Calu3 (cell line): ENCODE measurements at regions not wholly inside any gene's neighbourhood (a gene's known extent, or its start where the extent isn't known, plus 50 kb on each side); places are given as distances from the start of the nearest gene placed in this dataset.

Experiments
- BruUV-seq: library from RNA; stranded (reverse); fragments of 400-500 nt; replicated peaks from 2 replicates; lab custom pipeline; 2021; lab: Mats Ljungman, UMichigan
- CTCF ChIA-PET: fragments of 300-600 bp; sonication (Branson Sonifier 250); formaldehyde crosslinking; loops from one replicate; lab custom pipeline; 2022; ENCODE audit warnings: antibody characterized with exemption; lab: Charles Lee
- DNase-seq: peaks from one replicate; pipeline ENCODE4 v3.0.0; 2022
- H3K27ac Mint-ChIP-seq: one replicate; pipeline ENCODE4 v1.8.0; 2022; ENCODE audit warnings: mixed read lengths; ENCODE audit not compliant: unreplicated experiment
- H3K27me3 Mint-ChIP-seq: one replicate; pipeline ENCODE4 v1.8.0; 2022; ENCODE audit warnings: mixed read lengths; ENCODE audit not compliant: unreplicated experiment
- H3K36me3 Mint-ChIP-seq: one replicate; pipeline ENCODE4 v1.8.0; 2022; ENCODE audit warnings: mild to moderate bottlenecking, moderate library complexity, mixed read lengths; ENCODE audit not compliant: insufficient read depth, unreplicated experiment
- H3K4me1 Mint-ChIP-seq: one replicate; pipeline ENCODE4 v1.8.0; 2022; ENCODE audit warnings: mild to moderate bottlenecking, low read depth, mixed read lengths; ENCODE audit not compliant: unreplicated experiment
- H3K4me3 Mint-ChIP-seq: one replicate; pipeline ENCODE4 v1.8.0; 2022; ENCODE audit warnings: mild to moderate bottlenecking, low read depth, moderate library complexity, mixed read lengths; ENCODE audit not compliant: unreplicated experiment
- H3K9me3 Mint-ChIP-seq: one replicate; pipeline ENCODE4 v1.8.0; 2022; ENCODE audit warnings: low read depth, mixed read lengths; ENCODE audit not compliant: unreplicated experiment
- CTCF ChIP-seq: fragments of 200-600 bp; IDR thresholded peaks from one replicate; pipeline ENCODE4 v1.8.0; 2022; ENCODE audit warnings: antibody characterized with exemption; ENCODE audit not compliant: unreplicated experiment
- intact Hi-C: fragments of 100-400 bp; cut with micrococcal nuclease; formaldehyde crosslinking; loops from one replicate; pipeline ENCODE4 v1.10.0; 2022; ENCODE audit not compliant: unreplicated experiment

GRCh38 chr4:142913034-142913433, 66.9 kb upstream of the INPP4B start:
- Mint-ChIP-seq H3K27me3 (no peaks in the 10 kb centered on the region), H3K27ac (no peak overlapping the region), H3K4me3 (no peak overlapping the region), H3K36me3 (no peaks in the 10 kb centered on the region), H3K4me1 (no peaks in the 10 kb centered on the region), H3K9me3 (no peaks in the 10 kb centered on the region)
- no peak for DNase-seq
- BruUV-seq: no TSS peak
- CTCF ChIA-PET: no interaction called here
- intact Hi-C loops: no loop called here
- TF ChIP-seq CTCF: no peak

GRCh38 chr4:142913461-142914030, 67.4 kb upstream of the INPP4B start:
- BruUV-seq: no TSS peak
- H3K4me1 Mint-ChIP-seq: no peaks in the 10 kb centered on the region
- H3K9me3 Mint-ChIP-seq: no peaks in the 10 kb centered on the region
- CTCF ChIA-PET: no interaction called here
- H3K27me3 Mint-ChIP-seq: no peaks in the 10 kb centered on the region
- no peak for DNase-seq
- no peaks in the 10 kb centered on the region for H3K36me3 Mint-ChIP-seq
- no peak overlapping the region for H3K4me3 Mint-ChIP-seq
- intact Hi-C loops: no loop called here
- H3K27ac Mint-ChIP-seq: no peak overlapping the region
- no peak for TF ChIP-seq CTCF

- TF ChIP-seq CTCF: no peak
- no TSS peak for BruUV-seq
- H3K27ac Mint-ChIP-seq: no peak overlapping the region
- CTCF ChIA-PET: interaction anchor here (0.7 kb wide), 1 partner anchor 1095 kb away, joined by 4 read pairs; no protein-coding TSS in a partner anchor
- DNase-seq: no peak
- intact Hi-C loops: no loop called here
- no peaks in the 10 kb centered on the region for H3K36me3 Mint-ChIP-seq
- no peaks in the 10 kb centered on the region for H3K4me1 Mint-ChIP-seq
- no peaks in the 10 kb centered on the region for H3K27me3 Mint-ChIP-seq
- no peak overlapping the region for H3K4me3 Mint-ChIP-seq
- no peaks in the 10 kb centered on the region for H3K9me3 Mint-ChIP-seq
These were observed 71.6 kb upstream of the INPP4B start for GRCh38 chr4:142917678-142918077.

GRCh38 chr4:142922720-142923119, 76.6 kb upstream of the INPP4B start:
- intact Hi-C loops: no loop called here
- no peaks in the 10 kb centered on the region for H3K36me3 Mint-ChIP-seq
- no peaks in the 10 kb centered on the region for H3K9me3 Mint-ChIP-seq
- no peaks in the 10 kb centered on the region for H3K27me3 Mint-ChIP-seq
- CTCF ChIA-PET: no interaction called here
- no peak for DNase-seq
- no peak overlapping the region for H3K4me3 Mint-ChIP-seq
- no TSS peak for BruUV-seq
- H3K4me1 Mint-ChIP-seq: no peaks in the 10 kb centered on the region
- H3K27ac Mint-ChIP-seq: no peak overlapping the region
- no peak for TF ChIP-seq CTCF
